ENCODE measurements at regions not wholly inside any gene's neighbourhood (a gene's known extent, or its start where the extent isn't known, plus 50 kb on each side); places are given as distances from the start of the nearest gene placed in this dataset.

GRCh38 chr6:80636689-80637088 lies 530.2 kb downstream of the BCKDHB start:
- H3K9me3 Mint-ChIP-seq, result no peaks in the 10 kb centered on the region
- no peaks in the 10 kb centered on the region for H3K36me3 Mint-ChIP-seq
- no peak overlapping the region for H3K27ac Mint-ChIP-seq
- H3K4me3 Mint-ChIP-seq, result no peak overlapping the region
- H3K27me3 Mint-ChIP-seq, result no peaks in the 10 kb centered on the region
- peaks cover 18% of the 10 kb centered on the region for H3K4me1 Mint-ChIP-seq (ENCODE audit: unreplicated experiment)
- DNase-seq (ENCODE audit: extremely low spot score, unreplicated experiment), result no peak
- no peak for TF ChIP-seq CTCF (conservative IDR thresholded peaks at IDR 0.05)

GRCh38 chr6:80633412-80633811 lies 526.9 kb downstream of the BCKDHB start:
- H3K27ac Mint-ChIP-seq, result no peak overlapping the region
- H3K9me3 Mint-ChIP-seq, result no peaks in the 10 kb centered on the region
- H3K4me3 Mint-ChIP-seq, result no peak overlapping the region
- H3K36me3 Mint-ChIP-seq, result no peaks in the 10 kb centered on the region
- no peak for DNase-seq (ENCODE audit: extremely low spot score, unreplicated experiment)
- TF ChIP-seq CTCF (conservative IDR thresholded peaks at IDR 0.05), result no peak
- no peaks in the 10 kb centered on the region for H3K27me3 Mint-ChIP-seq
- peaks cover 4% of the 10 kb centered on the region for H3K4me1 Mint-ChIP-seq (ENCODE audit: unreplicated experiment)

- H3K36me3 Mint-ChIP-seq, result no peaks in the 10 kb centered on the region
- H3K4me1 Mint-ChIP-seq (ENCODE audit: unreplicated experiment), result no peaks in the 10 kb centered on the region
- H3K9me3 Mint-ChIP-seq, result no peaks in the 10 kb centered on the region
- TF ChIP-seq CTCF (conservative IDR thresholded peaks at IDR 0.05), result no peak
- no peak overlapping the region for H3K27ac Mint-ChIP-seq
- H3K4me3 Mint-ChIP-seq, result no peak overlapping the region
- no peaks in the 10 kb centered on the region for H3K27me3 Mint-ChIP-seq
- DNase-seq (ENCODE audit: extremely low spot score, unreplicated experiment), result no peak
Observed at GRCh38 chr6:80625405-80625804, 518.9 kb downstream of the BCKDHB start.

GRCh38 chr6:80623066-80623815 lies 516.8 kb downstream of the BCKDHB start:
- no peak for TF ChIP-seq CTCF (conservative IDR thresholded peaks at IDR 0.05)
- no peak for DNase-seq (ENCODE audit: extremely low spot score, unreplicated experiment)
- H3K36me3 Mint-ChIP-seq, result no peaks in the 10 kb centered on the region
- H3K4me1 Mint-ChIP-seq (ENCODE audit: unreplicated experiment), result no peaks in the 10 kb centered on the region
- H3K27ac Mint-ChIP-seq, result no peak overlapping the region
- no peaks in the 10 kb centered on the region for H3K9me3 Mint-ChIP-seq
- no peaks in the 10 kb centered on the region for H3K27me3 Mint-ChIP-seq
- no peak overlapping the region for H3K4me3 Mint-ChIP-seq

GRCh38 chr6:80622641-80623040 lies 516.2 kb downstream of the BCKDHB start:
- no peaks in the 10 kb centered on the region for H3K4me1 Mint-ChIP-seq (ENCODE audit: unreplicated experiment)
- no peaks in the 10 kb centered on the region for H3K9me3 Mint-ChIP-seq
- no peak for TF ChIP-seq CTCF (conservative IDR thresholded peaks at IDR 0.05)
- no peaks in the 10 kb centered on the region for H3K36me3 Mint-ChIP-seq
- H3K27ac Mint-ChIP-seq, result no peak overlapping the region
- no peaks in the 10 kb centered on the region for H3K27me3 Mint-ChIP-seq
- no peak overlapping the region for H3K4me3 Mint-ChIP-seq
- DNase-seq (ENCODE audit: extremely low spot score, unreplicated experiment), result no peak
